DMS153 treated with DMSO at 0.1 percent for 48 hours (cell line): ENCODE measurements at regions not wholly inside any gene's neighbourhood (a gene's known extent, or its start where the extent isn't known, plus 50 kb on each side); places are given as distances from the start of the nearest gene placed in this dataset.

ENCODE experiments used
- DNase-seq: peaks from one replicate; lab custom pipeline; 2025; ENCODE audit not compliant: unreplicated experiment; lab: John Stamatoyannopoulos, UW

DNA sequence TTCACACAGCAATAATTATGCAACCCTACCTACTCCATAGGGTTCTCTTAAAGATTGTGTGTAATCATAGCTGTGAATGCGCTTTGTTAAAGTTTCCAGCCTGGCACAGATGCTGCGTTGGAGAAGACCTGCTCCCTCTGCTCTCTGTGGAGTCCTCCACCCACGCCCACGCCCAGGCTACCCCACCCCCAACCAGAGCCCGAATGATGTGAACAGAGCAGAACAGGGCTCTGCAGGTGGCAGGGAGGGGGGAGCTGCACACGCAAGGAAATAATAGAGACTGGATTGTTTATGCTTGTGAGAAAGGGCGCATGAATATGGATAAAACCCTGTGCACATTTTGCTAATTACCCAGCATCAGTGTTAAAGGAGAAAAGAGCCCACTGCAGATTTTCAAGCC is 447.5 kb downstream of the BCL11A start:
- DNase-seq, result no peak

DNA sequence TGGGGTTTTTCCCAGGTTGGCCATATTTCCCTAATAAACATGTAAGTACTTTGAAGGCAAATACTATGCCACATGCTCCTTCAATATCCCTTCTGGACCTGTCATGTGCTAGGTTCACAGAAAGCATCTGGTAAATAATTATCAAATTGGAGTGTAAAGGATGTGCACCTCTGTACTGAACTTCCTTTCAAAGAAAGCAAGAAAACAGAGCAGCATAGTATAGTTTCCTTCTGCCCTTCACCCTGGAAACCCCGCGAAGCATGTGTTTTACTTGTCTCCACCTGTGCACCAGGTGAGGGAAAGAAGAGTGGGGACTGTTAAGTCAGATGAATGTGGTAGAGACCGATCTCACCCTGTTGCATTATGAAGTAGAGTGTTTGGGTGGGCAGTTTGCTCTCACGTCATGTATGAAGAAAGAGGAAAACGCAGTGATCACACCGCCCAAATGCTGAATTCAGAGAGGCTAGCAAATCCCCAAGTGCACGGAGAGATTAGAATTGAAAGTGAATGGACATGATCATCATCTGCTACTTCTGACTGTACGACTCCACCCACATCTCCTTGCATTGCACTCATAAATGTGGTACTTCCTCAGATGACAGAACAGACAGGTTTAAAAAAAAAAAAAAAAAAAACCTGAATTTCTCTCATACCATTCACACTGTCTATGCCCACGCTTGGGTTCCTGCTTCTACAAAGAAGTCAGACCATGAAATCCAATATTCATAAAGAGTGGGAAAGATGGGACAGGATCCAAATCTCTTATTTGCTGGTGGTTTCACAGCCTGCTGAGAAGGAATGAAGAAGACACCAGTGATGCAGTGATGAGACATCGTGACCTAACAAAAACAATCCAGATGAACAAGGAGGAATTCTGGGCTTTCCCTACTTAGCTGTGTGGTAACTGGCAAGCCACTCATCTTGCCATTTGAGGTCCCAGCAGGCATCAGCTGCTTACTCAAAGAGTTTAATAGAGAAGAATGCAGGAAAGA is 448.6 kb downstream of the BCL11A start:
- no peak for DNase-seq

DNA sequence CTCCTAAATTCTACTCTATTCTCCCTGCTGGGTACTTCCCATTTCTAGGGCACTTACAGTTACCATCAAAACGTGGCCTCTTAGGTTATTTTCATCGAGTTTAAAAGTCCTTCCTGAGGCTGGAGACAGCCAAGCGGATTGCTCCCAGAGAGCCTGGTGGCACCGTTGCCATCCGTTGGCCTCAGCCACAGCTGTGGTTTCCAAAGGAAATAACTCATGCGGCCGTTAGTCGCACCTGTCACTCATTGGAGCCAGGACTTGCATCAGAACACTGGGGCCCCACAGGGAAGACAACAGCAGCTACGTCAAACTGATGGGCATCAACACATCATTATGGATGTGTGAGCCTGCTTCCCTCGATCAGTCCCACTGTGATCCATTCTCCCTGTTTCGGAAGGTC is 453.4 kb downstream of the BCL11A start:
- DNase-seq, result no peak

DNA sequence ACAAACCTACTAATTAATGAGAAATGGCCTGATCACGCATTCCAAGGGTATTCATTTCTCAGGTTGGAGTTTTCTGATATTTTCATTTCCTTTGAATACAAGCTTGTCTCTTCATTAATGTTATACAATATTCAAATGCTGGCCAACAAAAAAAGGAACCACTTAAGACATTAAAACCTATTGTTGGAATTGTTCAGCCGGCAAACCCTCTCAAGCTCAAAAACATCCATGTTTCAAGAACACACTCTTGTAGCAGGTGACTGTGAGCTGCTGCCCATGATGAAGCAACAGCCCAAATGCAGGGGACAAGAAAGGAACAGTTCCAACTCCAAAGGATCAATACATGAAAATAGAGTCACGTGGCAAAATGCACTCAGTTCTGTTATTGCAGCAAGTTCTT is 454.5 kb downstream of the BCL11A start:
- no peak for DNase-seq

DNA sequence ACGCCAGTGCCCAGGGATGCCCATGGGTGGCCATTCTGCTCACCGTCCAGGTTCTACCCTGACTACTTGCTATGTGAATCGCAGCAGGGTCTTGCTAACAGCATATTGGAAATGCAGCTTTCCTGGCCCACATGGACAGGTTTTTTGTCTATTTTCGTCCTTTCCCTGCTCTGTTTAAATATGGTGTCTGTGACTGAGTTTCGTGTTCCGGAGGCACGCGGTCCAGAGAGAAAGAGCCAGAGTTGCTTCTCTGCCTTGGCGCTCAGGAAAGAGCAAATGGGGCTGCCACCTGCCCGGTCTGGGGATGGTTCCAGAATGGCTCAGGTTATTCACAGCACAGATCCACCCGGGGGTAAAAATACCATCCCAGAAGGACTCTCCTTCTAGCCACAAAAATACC is 456.2 kb downstream of the BCL11A start:
- no peak for DNase-seq

DNA sequence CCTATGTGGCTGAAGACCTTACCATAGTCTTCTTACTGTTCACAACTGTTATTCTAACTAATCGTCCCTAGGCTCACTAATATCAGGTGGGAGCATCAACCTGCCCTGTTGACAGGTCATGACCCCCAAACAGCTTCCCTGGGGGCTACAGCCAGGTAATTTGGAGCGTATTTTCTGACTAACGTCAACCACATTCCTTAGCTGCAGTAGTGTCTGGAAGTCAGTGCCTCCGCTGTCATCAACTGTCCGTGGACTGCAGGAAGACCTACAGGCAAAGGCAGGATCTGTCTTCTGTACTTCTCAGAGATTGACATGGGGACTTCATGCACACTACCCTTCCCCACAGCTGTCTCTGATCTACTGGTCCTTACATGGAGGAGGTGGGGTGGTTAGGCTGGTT is 456.9 kb downstream of the BCL11A start:
- DNase-seq, result no peak

DNA sequence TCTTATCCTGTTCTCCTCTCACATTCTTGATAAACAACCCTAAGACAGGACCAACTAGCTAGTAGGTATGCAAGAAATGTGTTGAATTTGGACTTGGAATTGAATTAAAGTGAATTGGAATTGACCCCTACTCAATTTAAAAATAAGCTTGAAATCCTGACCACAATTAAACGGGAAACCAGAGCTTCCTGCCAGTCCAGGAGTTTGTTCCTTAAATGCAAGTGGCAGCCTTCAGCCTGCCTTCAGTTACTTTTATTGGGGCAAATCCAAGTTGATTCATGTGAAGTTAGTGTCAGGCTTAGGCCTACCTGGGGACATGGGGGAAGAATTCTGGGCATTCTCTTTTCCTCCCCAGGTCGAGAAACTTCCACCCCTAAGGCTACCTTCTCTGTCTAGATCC is 457.6 kb downstream of the BCL11A start:
- DNase-seq, result no peak

DNA sequence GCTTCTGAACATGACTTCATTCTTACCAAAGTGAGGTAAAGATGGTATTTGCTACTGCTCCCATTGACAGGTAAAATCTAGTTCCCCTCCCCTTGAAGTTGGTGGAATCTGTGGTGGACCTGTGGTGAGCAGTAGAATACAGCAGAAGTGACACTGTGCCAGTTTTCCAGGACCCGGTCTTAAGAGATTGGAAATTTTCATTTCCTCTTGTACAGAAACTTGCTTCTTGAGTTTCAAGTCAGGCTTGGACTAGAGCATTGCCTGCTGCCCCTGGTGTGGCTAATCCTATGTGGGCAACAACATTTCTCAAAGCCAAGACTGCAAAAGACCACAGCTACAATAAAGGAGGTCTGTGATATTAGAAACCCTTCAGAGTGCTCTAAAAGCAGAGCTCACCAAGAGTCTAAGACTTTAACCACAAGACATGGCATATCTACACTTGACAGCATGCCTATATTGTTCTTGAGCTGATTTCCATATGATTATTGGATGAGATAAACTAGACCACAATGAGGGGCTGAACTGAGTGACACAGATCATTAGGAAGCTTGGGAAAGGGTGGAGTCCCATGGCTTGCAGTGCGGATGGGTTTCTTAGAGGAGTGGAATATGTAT is 458.1 kb downstream of the BCL11A start:
- no peak for DNase-seq

DNA sequence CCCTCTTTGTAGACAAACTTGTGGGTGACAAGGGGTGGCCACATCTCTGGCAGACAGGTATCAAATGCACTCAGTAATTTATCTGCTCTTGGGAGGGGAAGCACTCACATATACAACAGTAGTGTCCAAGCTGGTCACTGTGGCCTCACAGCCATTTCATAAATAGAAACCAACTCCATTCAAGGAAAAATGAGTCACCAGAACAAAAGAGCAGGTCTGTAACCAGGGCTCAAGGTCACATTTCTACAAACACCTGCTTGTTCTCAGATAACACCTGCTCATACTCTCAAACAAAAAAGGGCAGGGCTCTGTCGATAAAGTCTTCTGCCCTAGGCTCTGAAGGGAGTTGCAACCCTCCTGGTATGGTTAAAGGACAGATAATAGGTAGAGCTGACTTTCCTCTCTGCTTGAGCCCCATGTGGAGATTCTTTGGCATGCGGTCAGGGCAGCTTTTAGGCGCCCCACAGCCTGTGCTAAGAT is 459.0 kb downstream of the BCL11A start:
- peak; percentile 45 for DNase-seq

DNA sequence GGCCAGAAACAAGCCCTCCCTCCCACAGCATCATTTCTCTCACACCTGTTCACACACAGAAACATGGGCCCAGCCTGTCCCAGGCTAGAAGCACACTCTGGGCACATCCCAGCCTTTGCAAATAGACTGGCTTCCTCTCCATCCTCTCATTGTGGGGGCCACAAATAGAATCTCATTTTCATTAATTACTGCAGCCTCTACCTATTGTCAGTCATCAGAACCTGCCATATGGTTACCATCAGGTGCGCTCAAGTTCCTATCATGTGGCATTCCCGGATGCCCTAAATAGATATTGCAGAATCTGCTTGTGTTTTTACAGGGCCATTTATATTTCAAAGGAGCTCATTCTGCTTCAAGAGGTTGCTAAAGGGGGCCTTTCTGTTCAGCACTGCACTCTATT is 460.7 kb downstream of the BCL11A start:
- DNase-seq, result no peak

DNA sequence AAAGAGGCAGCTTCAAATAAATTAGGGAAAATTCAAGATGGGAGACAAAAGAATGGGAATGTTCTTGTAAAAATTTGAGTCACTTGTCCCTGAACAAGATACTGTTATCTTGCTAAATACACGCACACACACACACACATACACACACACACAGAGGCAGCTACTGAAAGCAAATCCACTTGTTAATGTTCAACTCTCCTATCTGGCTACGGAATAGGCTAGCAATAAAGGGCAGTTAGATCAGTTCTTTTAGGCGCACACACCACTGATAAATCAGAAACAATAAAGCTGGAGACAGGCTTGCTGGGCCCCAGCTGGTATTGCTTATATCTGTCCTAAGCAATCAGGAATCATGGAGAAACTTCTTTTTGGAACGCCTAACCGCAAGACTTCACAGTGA is 461.6 kb downstream of the BCL11A start:
- DNase-seq, result no peak

DNA sequence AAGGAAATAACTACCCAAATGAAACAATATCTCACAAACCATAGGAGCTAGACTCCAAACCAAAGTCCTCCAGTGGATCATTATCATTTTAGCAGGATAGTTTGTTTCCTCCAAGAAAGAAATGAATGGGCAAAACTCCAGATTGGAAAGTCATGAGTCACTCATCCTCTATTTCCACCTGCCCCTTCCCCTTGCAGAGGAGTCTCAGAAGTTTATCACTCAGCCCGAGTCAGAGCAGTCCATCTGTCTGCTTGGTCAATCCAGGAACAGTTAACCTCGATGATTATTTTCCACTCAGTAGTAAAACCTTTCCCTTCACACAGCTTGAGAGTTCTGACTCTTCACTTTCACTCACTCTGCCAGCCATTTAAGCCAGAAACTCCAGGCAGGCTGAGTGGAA is 462.2 kb downstream of the BCL11A start:
- no peak for DNase-seq

DNA sequence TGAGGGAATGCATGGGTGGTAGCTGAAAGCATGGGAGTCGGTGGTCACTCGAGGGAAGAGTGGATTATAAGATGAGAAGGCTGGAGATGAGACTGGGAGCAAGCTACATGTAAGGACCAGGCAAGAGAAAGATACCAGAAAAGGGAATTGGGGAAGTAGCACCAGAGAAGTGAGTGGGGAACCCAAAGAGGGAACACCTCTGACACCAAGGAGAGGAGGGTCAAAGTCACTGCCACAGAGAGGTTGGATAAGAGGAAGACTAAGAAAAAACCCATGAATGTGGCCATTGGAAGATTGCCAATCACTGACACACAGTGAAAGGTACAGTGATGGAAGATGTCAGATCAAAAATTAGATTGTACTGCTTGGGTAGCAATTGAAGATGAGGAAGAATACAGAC is 473.9 kb downstream of the BCL11A start:
- DNase-seq, result no peak

DNA sequence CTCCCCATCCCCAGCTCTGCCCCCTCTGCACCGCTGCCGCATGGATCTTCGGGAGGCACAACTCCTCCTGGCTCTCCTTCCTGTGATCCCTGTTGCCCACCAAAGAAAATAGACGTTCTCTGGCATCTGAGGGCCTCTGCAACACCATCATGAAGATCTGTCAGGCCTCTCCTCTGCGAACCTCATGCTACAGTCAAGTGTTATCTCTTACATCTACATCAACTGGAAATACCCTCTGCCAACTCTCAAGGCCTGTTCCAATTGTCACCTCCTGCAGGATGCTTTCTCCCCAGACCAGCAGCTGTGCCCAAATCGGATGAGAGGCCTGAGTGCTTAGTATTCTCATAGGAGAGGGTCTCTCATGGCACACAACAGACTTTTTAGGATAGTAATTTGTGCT is 478.4 kb downstream of the BCL11A start:
- no peak for DNase-seq

DNA sequence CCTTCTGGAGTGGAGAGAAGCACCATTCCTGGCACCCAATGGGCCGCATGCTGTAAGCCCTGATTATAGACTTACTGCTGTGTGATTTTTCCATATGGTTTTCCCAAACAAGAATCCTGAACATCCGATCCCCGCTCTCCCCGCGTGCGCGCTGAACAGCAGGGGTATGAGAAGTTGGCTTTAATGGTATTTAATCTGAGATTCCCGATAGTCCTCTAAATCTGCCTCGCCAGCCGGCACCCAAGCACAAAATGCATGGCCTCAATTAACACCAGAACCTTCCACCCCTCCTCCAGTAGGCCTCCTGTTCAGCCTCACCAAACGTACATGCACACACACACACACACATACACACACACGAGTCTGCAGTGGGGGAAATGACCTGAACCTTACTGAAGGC is 480.3 kb downstream of the BCL11A start:
- DNase-seq, result no peak

DNA sequence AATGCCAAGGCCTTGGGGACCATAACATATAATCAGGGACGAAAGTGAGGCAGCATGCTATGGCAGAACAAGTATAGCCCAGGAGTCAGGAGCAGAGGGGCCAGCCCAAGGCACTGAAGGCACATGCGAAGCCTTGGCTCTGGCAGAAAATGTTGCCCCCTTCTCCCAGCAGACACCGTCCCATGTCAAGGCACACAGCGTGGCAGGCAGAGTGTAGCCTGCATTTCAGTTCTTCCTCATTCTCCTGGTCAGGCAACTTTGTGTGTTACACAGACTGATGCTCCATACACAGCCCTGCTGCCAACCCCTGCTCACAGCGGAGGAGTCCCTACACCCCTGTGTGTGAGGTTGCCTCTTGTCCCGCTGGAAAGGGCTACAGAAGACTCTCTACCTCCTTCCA is 480.8 kb downstream of the BCL11A start:
- DNase-seq, result no peak

DNA sequence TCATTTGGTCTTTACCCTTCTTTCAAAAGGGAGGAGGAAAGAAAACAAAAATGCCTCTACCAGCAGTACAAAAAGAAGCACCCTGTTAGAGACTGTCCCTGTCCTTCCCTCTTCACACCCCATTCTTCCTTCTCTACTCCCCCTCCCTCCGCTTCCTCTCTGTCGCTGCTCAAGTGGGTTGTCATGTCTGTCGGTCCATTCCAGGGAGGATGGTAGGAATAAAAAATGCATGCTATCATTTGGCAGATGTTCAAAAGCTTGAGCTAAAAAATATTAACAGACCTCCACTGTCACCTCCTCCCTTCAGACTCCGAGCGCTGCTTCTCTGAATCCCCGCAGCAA is 482.0 kb downstream of the BCL11A start:
- no peak for DNase-seq

DNA sequence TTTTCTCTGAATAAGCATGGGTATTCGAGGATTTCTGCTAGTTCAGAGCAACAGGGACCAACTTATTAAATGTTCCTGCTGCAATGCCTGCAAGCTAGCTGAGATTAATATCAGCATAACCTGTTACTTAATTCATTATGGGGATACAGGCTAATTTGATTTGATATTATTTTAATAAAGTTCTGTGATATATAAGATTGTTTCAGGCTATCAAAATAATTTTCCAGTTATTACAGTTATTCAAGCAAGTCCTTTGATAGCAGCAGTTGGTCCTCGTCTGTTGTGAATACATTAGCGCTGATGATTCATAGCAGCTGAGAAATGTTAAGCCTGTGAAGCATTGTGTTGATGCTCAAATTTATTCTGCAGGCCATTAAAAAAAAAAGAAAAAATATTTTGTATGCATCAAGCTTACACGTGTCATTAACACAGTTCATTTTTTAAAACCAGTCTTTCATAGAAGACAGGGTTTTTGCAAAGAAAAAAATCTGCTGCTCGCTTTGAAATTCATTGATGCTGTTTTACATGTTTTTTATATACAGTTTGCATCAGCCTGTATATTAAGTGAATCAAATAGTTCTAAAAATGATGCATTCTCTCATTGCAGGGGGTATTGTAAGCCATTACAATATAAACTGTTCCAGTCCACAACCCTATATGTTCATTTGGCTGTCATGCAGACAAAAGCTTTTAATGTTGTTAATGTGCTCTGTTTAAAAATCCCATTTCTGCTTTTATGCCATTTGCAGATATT is 482.5 kb downstream of the BCL11A start:
- no peak for DNase-seq

DNA sequence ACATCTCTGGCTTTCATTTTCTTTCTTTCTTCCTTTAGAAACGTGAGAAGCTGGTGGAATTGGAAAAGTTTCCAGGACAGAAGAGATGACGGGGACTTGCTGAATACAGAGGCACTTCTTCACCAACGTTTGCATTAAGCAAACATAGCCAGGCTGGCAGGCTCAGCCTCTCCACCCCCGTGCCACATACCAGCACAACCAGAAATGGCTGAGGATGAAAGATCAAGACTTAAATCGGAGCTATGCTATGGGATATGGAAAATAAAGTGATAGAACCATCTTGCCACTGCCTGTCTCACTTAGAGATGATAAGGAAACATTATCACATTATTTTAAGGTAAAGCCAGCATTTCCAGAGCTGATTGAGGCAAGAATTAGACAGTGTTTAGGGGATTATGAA is 483.3 kb downstream of the BCL11A start:
- no peak for DNase-seq

DNA sequence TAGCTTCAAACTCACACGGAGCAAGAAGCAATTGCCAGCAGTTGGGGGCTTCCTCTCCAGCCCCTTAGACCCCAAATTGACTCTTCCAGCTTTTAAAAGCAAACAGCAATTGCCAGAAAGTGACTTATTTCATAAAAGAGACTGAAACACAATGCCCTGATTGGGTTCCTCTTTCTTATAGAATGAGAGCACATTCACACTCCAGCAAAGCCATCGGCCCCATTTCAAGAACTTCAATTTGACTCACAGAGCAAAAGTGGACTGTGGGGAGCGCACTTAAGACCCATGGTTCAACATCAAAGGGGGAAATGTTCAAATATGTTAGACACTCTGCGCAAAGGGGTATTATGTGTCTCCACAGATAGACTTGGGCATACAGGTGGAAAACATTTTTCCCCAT is 484.7 kb downstream of the BCL11A start:
- DNase-seq, result no peak

DNA sequence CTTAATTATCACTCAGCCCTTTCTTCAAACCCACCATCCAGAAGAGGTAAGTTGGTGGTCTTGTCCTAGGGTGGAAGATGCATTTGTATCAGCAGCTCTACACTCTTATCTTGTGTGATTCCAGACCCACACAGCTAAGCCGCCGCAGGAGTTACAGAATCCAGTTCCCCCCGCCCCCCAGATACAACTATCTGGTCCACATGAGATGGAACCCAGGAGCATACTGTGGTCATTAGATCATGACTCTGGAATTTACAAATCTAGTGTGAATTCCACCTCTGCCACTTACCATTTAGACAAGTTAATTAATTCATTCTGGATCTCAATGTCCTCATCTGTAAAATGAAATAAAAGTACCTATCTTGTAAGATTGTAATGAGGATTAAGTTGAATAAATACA is 486.4 kb downstream of the BCL11A start:
- no peak for DNase-seq
